ENCODE measurements at regions not wholly inside any gene's neighbourhood (a gene's known extent, or its start where the extent isn't known, plus 50 kb on each side); places are given as distances from the start of the nearest gene placed in this dataset.

DNA sequence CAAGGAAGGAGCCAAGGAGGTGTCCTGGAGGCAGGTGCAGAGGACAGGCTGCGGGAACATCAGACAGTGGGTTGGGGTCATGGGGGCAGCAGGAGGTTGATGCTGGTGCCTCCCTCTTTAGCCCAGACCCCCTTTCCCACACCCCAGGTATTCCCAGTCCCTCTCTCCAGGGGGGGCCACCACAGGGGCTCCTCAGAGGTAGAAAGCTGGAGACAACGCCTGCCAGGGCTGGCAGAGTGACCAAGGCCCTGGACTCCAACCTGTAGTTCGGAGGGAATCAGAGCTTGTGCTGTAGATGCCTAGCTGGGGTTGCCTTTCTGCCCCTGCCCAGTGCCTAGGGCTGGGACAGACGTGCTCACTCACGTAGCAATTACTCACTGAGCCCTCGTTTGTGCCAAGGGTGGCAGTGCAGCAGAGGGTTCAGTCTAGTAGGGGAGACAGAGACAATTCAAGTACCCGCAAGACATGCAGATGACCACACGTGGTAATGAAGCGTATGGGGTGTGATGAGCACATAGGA lies 148.2 kb downstream of the PTPRU start:
- intact Hi-C loops (cut with DNase I): no loop called here
- no peak overlapping the region for H3K4me3 ChIP-seq
- peaks cover 0 to 5% of the 10 kb centered on the region in 2 donors for H3K9me3 ChIP-seq
- no peak for DNase-seq (ENCODE audit: low spot score in 2 of 2)
- no peaks in the 10 kb centered on the region for H3K36me3 ChIP-seq
- H3K27ac ChIP-seq: no peak overlapping the region
- TF ChIP-seq, protein P1, sequence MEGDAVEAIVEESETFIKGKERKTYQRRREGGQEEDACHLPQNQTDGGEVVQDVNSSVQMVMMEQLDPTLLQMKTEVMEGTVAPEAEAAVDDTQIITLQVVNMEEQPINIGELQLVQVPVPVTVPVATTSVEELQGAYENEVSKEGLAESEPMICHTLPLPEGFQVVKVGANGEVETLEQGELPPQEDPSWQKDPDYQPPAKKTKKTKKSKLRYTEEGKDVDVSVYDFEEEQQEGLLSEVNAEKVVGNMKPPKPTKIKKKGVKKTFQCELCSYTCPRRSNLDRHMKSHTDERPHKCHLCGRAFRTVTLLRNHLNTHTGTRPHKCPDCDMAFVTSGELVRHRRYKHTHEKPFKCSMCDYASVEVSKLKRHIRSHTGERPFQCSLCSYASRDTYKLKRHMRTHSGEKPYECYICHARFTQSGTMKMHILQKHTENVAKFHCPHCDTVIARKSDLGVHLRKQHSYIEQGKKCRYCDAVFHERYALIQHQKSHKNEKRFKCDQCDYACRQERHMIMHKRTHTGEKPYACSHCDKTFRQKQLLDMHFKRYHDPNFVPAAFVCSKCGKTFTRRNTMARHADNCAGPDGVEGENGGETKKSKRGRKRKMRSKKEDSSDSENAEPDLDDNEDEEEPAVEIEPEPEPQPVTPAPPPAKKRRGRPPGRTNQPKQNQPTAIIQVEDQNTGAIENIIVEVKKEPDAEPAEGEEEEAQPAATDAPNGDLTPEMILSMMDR (IDR thresholded peaks at IDR 0.05): no peak
- no peaks in the 10 kb centered on the region for H3K4me1 ChIP-seq
- no peaks in the 10 kb centered on the region for H3K27me3 ChIP-seq

DNA sequence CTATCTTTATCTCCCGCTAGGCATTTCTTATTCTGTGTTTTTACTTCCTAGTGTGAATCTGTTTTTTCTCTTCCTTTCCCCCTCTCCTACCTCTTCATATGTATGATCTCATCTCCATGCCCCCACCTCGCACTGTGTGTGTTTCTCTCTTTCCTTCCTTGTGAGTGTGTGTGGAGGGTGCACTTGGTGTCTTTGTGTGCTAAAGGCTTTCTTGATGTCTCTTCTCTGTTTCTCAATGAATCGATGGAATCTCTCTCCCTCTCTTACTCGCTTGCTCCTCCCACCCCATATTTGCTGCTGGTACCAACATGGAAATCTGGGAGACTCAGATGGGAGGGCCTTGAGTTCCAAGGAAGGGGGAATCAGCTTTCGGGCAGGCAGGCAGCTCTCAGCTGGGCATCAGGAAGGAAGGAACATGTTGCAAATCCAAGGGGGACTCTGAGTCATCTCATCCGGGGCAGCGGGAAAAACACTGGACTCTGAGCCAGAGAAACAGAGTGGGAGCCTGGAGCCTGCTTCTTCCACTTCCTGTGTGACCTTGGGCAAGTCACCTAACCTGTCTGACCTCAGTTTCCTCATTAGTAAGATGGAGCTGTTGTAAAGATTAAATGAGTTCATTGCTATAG lies 147.5 kb downstream of the PTPRU start:
- H3K4me1 ChIP-seq: no peaks in the 10 kb centered on the region
- no peak overlapping the region for H3K27ac ChIP-seq
- intact Hi-C loops (cut with DNase I): no loop called here
- peaks cover 0 to 12% of the 10 kb centered on the region in 2 donors for H3K9me3 ChIP-seq
- DNase-seq (ENCODE audit: low spot score in 2 of 2): no peak
- no peaks in the 10 kb centered on the region for H3K27me3 ChIP-seq
- no peaks in the 10 kb centered on the region for H3K36me3 ChIP-seq
- H3K4me3 ChIP-seq: no peak overlapping the region
- TF ChIP-seq, protein P1 (IDR thresholded peaks at IDR 0.05): no peak

DNA sequence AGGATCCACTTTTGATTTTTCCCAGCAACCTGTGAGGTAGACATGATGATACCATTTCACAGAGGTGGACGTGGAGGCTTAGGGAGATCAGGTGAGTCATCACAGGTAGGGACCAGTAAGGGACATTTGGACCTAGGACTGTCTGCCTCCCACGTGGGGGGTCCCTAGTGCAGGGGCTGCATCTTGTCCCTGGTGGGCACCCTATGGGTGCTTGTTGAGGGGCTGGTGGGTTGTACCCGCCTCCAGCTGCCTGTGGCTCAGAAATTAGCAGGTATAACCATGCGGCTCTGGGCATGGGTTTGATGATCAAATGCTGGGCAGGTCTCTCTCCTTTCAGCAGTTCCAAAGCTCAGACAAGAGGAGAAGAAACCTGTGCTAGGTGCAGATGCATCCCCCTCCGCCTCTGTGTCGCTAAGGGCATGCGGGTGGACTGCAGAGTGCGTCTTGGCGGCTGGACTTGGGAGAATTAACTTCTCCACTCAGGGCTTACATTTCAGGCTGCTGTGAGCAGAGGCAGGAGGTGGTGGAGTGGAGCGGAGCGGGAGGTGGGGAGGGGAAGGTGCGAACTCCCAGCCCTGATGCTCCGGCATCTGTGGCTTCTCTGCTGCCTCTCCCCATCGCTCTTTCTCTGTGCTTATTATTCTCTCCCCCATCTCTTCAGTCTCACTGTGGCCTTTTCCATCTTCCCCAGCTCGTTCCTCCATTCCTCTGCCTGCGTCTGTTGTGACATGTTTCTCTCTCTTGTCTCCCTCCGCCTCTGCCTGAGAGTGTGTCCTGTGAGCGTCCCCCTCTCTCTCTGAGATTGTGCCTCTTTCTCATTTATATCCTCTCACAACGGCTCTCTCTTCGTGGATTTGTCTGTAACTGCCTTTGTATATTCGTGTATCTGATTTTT lies 146.8 kb downstream of the PTPRU start:
- Histone ChIP-seq H3K9me3 (peaks cover 0 to 19% of the 10 kb centered on the region in 2 donors), H3K4me1 (no peaks in the 10 kb centered on the region), H3K27me3 (no peaks in the 10 kb centered on the region), H3K27ac (no peak overlapping the region), H3K36me3 (no peaks in the 10 kb centered on the region), H3K4me3 (no peak overlapping the region)
- TF ChIP-seq, protein P1 (IDR thresholded peaks at IDR 0.05): no peak
- intact Hi-C loops (cut with DNase I): no loop called here
- no peak for DNase-seq (ENCODE audit: low spot score in 2 of 2)

DNA sequence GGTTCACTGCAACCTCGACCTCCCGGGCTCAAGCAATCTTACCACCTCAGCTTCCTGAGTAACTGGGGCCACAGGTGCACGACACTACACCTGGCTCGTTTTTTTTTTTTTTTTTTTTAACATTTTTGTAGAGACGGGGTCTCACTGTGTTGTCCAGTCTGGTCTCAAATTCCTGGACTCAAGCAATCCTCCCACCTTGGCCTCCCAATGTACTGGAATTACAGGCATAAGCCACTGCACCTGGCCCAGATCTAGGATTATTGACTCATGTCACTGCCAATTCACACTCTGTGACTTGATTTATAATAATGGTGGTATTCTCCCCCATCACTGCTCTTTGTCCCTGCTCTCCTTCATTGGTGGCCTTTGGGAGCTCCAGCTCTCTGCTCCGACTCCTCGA lies 145.1 kb downstream of the PTPRU start:
- no peaks in the 10 kb centered on the region for H3K4me1 ChIP-seq
- no peak overlapping the region for H3K4me3 ChIP-seq
- no peak overlapping the region for H3K27ac ChIP-seq
- TF ChIP-seq, protein P1 (IDR thresholded peaks at IDR 0.05): no peak
- H3K36me3 ChIP-seq: no peaks in the 10 kb centered on the region
- no peaks in the 10 kb centered on the region for H3K27me3 ChIP-seq
- peaks cover 0 to 19% of the 10 kb centered on the region in 2 donors for H3K9me3 ChIP-seq
- no peak for DNase-seq (ENCODE audit: low spot score in 2 of 2)
- intact Hi-C loops (cut with DNase I): no loop called here

DNA sequence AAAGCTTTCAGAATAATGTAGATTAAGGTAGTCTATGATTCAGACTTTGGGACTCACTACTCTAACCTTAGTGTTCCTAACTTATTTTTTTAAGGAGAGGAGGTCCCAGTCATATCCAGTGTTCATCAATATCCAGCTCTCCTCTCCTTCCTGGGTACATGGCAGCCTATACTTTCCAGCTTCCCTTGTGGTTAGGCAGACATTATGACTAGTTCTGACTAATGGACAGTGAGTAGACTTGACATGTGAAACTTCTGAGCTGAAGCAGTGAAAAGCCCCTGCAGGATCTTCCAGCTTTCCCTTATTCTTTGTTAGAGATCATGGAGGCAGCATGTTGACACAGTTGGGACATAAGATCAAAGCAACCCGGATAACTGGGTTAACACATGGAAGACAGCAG lies 144.2 kb downstream of the PTPRU start:
- peaks cover 0 to 19% of the 10 kb centered on the region in 2 donors for H3K9me3 ChIP-seq
- H3K4me3 ChIP-seq: no peak overlapping the region
- no peaks in the 10 kb centered on the region for H3K27me3 ChIP-seq
- intact Hi-C loops (cut with DNase I): no loop called here
- H3K36me3 ChIP-seq: no peaks in the 10 kb centered on the region
- H3K27ac ChIP-seq: no peak overlapping the region
- H3K4me1 ChIP-seq: no peaks in the 10 kb centered on the region
- DNase-seq (ENCODE audit: low spot score in 2 of 2): no peak
- TF ChIP-seq, protein P1 (IDR thresholded peaks at IDR 0.05): no peak
